ENCODE measurements at regions not wholly inside any gene's neighbourhood (a gene's known extent, or its start where the extent isn't known, plus 50 kb on each side); places are given as distances from the start of the nearest gene placed in this dataset.

GRCh38 chr4:23477905-23478304 is 411.9 kb downstream of the PPARGC1A start:
- intact Hi-C loops (cut with DNase I; ENCODE audit: low total_unique reads), result no loop called here

GRCh38 chr4:23476515-23477090 is 413.2 kb downstream of the PPARGC1A start:
- Histone ChIP-seq H3K27ac (no peak overlapping the region), H3K4me1 (no peaks in the 10 kb centered on the region), H3K36me3 (no peaks in the 10 kb centered on the region), H3K27me3 (no peaks in the 10 kb centered on the region), H3K4me3 (no peak overlapping the region), H3K9me3 (peaks cover 0 to 1% of the 10 kb centered on the region in 2 donors)
- TF ChIP-seq, protein P1, sequence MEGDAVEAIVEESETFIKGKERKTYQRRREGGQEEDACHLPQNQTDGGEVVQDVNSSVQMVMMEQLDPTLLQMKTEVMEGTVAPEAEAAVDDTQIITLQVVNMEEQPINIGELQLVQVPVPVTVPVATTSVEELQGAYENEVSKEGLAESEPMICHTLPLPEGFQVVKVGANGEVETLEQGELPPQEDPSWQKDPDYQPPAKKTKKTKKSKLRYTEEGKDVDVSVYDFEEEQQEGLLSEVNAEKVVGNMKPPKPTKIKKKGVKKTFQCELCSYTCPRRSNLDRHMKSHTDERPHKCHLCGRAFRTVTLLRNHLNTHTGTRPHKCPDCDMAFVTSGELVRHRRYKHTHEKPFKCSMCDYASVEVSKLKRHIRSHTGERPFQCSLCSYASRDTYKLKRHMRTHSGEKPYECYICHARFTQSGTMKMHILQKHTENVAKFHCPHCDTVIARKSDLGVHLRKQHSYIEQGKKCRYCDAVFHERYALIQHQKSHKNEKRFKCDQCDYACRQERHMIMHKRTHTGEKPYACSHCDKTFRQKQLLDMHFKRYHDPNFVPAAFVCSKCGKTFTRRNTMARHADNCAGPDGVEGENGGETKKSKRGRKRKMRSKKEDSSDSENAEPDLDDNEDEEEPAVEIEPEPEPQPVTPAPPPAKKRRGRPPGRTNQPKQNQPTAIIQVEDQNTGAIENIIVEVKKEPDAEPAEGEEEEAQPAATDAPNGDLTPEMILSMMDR (IDR thresholded peaks at IDR 0.05), result no peak
- no peak for TF ChIP-seq POLR2AphosphoS5 (IDR thresholded peaks at IDR 0.05)
- TF ChIP-seq EP300 (IDR thresholded peaks at IDR 0.05; ENCODE audit: low read depth), result no peak
- no peak for TF ChIP-seq POLR2A (IDR thresholded peaks at IDR 0.05)
- DNase-seq, result no peak
- intact Hi-C loops (cut with DNase I; ENCODE audit: low total_unique reads), result no loop called here
- in situ Hi-C loops (cut with MboI; ENCODE audit: low pct_ligation_motif_present in 1 of 4, low pct_unique_long_range_greater_than_20kb in 1 of 4, low sequenced_read_pairs in 3 of 4), result no loop called here
- 75 to 82% methylated on average over 1 of the region's 1 CpG for WGBS, 2 donors (ENCODE audit: low coverage in 1 of 2)

More at GRCh38 chr4:23477905-23478304, 411.9 kb downstream of the PPARGC1A start:
- no peaks in the 10 kb centered on the region for H3K4me1 ChIP-seq
- H3K4me3 ChIP-seq, result no peak overlapping the region
- no peak for DNase-seq
- in situ Hi-C loops (cut with MboI; ENCODE audit: low pct_ligation_motif_present in 1 of 4, low pct_unique_long_range_greater_than_20kb in 1 of 4, low sequenced_read_pairs in 3 of 4), result no loop called here
- H3K27me3 ChIP-seq, result no peaks in the 10 kb centered on the region
- no peak overlapping the region for H3K27ac ChIP-seq
- TF ChIP-seq POLR2AphosphoS5 (IDR thresholded peaks at IDR 0.05), result no peak
- TF ChIP-seq, protein P1 (IDR thresholded peaks at IDR 0.05), result no peak
- no peak for TF ChIP-seq POLR2A (IDR thresholded peaks at IDR 0.05)
- no peak for TF ChIP-seq EP300 (IDR thresholded peaks at IDR 0.05; ENCODE audit: low read depth)
- H3K9me3 ChIP-seq, result no peaks in the 10 kb centered on the region
- no peaks in the 10 kb centered on the region for H3K36me3 ChIP-seq

- Histone ChIP-seq H3K27ac (no peak overlapping the region), H3K4me1 (no peaks in the 10 kb centered on the region), H3K9me3 (no peaks in the 10 kb centered on the region), H3K27me3 (no peaks in the 10 kb centered on the region), H3K4me3 (no peak overlapping the region), H3K36me3 (no peaks in the 10 kb centered on the region)
- intact Hi-C loops (cut with DNase I; ENCODE audit: low total_unique reads) (no loop called here), in situ Hi-C loops (cut with MboI; ENCODE audit: low pct_ligation_motif_present in 1 of 4, low pct_unique_long_range_greater_than_20kb in 1 of 4, low sequenced_read_pairs in 3 of 4) (no loop called here)
- DNase-seq, result no peak
- no peak for TF ChIP-seq POLR2AphosphoS5 (IDR thresholded peaks at IDR 0.05)
Observed at GRCh38 chr4:23463071-23463470, 426.8 kb downstream of the PPARGC1A start.

GRCh38 chr4:23458054-23458453 is 431.8 kb downstream of the PPARGC1A start:
- Histone ChIP-seq H3K4me1 (peaks cover 0 to 4% (median 2%) of the 10 kb centered on the region in 4 donors), H3K9me3 (no peaks in the 10 kb centered on the region), H3K27ac (no peak overlapping the region), H3K36me3 (no peaks in the 10 kb centered on the region), H3K27me3 (no peaks in the 10 kb centered on the region), H3K4me3 (no peak overlapping the region)
- intact Hi-C loops (cut with DNase I; ENCODE audit: low total_unique reads), result no loop called here
- TF ChIP-seq POLR2AphosphoS5 (IDR thresholded peaks at IDR 0.05) (no peak), EP300 (IDR thresholded peaks at IDR 0.05; ENCODE audit: low read depth) (no peak), POLR2A (IDR thresholded peaks at IDR 0.05) (no peak)
- TF ChIP-seq, protein P1 (IDR thresholded peaks at IDR 0.05), result no peak
- in situ Hi-C loops (cut with MboI; ENCODE audit: low pct_ligation_motif_present in 1 of 4, low pct_unique_long_range_greater_than_20kb in 1 of 4, low sequenced_read_pairs in 3 of 4), result no loop called here
- DNase-seq, result no peak
- WGBS, 2 donors (ENCODE audit: low coverage in 1 of 2), result 40 to 49% methylated on average over 1 of the region's 1 CpG

GRCh38 chr4:23456864-23457263 is 433.0 kb downstream of the PPARGC1A start:
- Histone ChIP-seq H3K9me3 (no peaks in the 10 kb centered on the region), H3K27ac (no peak overlapping the region), H3K4me3 (no peak overlapping the region), H3K36me3 (no peaks in the 10 kb centered on the region), H3K4me1 (peaks cover 0 to 4% (median 2%) of the 10 kb centered on the region in 4 donors), H3K27me3 (no peaks in the 10 kb centered on the region)
- in situ Hi-C loops (cut with MboI; ENCODE audit: low pct_ligation_motif_present in 1 of 4, low pct_unique_long_range_greater_than_20kb in 1 of 4, low sequenced_read_pairs in 3 of 4), result no loop called here
- DNase-seq, result no peak
- WGBS, 2 donors (ENCODE audit: low coverage in 1 of 2), result 33 to 71% methylated on average over 1 to 2 of the region's 2 CpGs
- TF ChIP-seq, protein P1 (IDR thresholded peaks at IDR 0.05), result no peak
- TF ChIP-seq POLR2AphosphoS5 (IDR thresholded peaks at IDR 0.05) (no peak), EP300 (IDR thresholded peaks at IDR 0.05; ENCODE audit: low read depth) (no peak), POLR2A (IDR thresholded peaks at IDR 0.05) (no peak)
- intact Hi-C loops (cut with DNase I; ENCODE audit: low total_unique reads), result no loop called here

Data from transverse colon (tissue), 4 donors.